Kidney epithelial cell (primary cell): ENCODE measurements at regions not wholly inside any gene's neighbourhood (a gene's known extent, or its start where the extent isn't known, plus 50 kb on each side); places are given as distances from the start of the nearest gene placed in this dataset.

Experiments used
- DNase-seq: peaks from one replicate; pipeline ENCODE4 v3.0.0-alpha.2; 2010; ENCODE audit warnings: low read depth
- H3K27me3 ChIP-seq: 2 replicates; pipeline ENCODE4 v1.6.0; 2011; ENCODE audit warnings: low read length; ENCODE audit not compliant: control insufficient read depth, insufficient read depth
- H3K36me3 ChIP-seq: 2 replicates; pipeline ENCODE4 v1.5.1; 2011; ENCODE audit warnings: low read length; ENCODE audit not compliant: control insufficient read depth, insufficient read depth
- H3K4me3 ChIP-seq: 2 replicates; pipeline ENCODE4 v1.5.1; 2011; ENCODE audit warnings: low read depth, mild to moderate bottlenecking, control low read depth, low read length
- CTCF ChIP-seq: IDR thresholded peaks from 2 replicates; pipeline ENCODE4 v1.5.1; 2011; ENCODE audit warnings: mild to moderate bottlenecking, moderate library complexity, low read length, control low read depth, inconsistent platforms; ENCODE audit not compliant: insufficient read depth, poor library complexity, severe bottlenecking

GRCh38 chr6:145415616-145416015 is 319.7 kb downstream of the EPM2A start:
- no peak overlapping the region for H3K4me3 ChIP-seq
- H3K36me3 ChIP-seq: no peaks in the 10 kb centered on the region
- DNase-seq: no peak
- H3K27me3 ChIP-seq: no peaks in the 10 kb centered on the region
- no peak for TF ChIP-seq CTCF

GRCh38 chr6:145420599-145420998 is 314.7 kb downstream of the EPM2A start:
- H3K27me3 ChIP-seq: no peaks in the 10 kb centered on the region
- TF ChIP-seq CTCF: no peak
- H3K36me3 ChIP-seq: no peaks in the 10 kb centered on the region
- no peak for DNase-seq
- no peak overlapping the region for H3K4me3 ChIP-seq

GRCh38 chr6:145423936-145424335 is 311.4 kb downstream of the EPM2A start:
- no peak overlapping the region for H3K4me3 ChIP-seq
- DNase-seq: no peak
- H3K27me3 ChIP-seq: no peaks in the 10 kb centered on the region
- H3K36me3 ChIP-seq: no peaks in the 10 kb centered on the region
- no peak for TF ChIP-seq CTCF

DNA sequence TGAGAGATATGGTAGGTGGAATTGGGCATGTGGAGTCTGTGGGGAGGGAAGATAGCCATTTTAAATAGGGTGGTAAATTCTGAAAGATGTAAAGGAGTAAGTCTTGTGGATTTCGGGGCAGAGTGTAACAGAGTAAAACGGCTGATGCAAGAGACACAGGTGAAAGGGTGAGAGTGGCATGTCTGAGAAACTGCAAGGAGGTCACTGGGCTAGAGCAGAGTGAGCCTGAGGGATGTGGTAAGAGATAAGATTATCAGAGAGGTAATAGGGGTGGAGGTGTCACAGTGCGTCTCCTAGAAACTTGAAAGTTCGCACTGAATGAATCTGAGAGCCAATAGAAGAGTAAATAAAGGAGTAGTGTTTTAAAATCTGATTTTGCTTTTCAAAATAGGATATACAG is 308.1 kb downstream of the EPM2A start:
- Histone ChIP-seq H3K36me3 (no peaks in the 10 kb centered on the region), H3K4me3 (no peak overlapping the region), H3K27me3 (no peaks in the 10 kb centered on the region)
- no peak for TF ChIP-seq CTCF
- DNase-seq: no peak

GRCh38 chr6:145428706-145429105 is 306.6 kb downstream of the EPM2A start:
- no peaks in the 10 kb centered on the region for H3K36me3 ChIP-seq
- H3K4me3 ChIP-seq: no peak overlapping the region
- no peak for TF ChIP-seq CTCF
- H3K27me3 ChIP-seq: no peaks in the 10 kb centered on the region
- no peak for DNase-seq

GRCh38 chr6:145442110-145442509 is 293.2 kb downstream of the EPM2A start:
- no peaks in the 10 kb centered on the region for H3K36me3 ChIP-seq

More at GRCh38 chr6:145442110-145442509, 293.2 kb downstream of the EPM2A start:
- H3K27me3 ChIP-seq: no peaks in the 10 kb centered on the region
- H3K4me3 ChIP-seq: no peak overlapping the region
- no peak for TF ChIP-seq CTCF
- DNase-seq: no peak
